GM23338 (cell line): ENCODE measurements at regions not wholly inside any gene's neighbourhood (a gene's known extent, or its start where the extent isn't known, plus 50 kb on each side); places are given as distances from the start of the nearest gene placed in this dataset.

Source experiments
- ATAC-seq: fragments of 200-7000 bp; cut with Tn5 transposase; 3 replicates; pipeline ENCODE4 v1.9.1; 2020
- DNase-seq: peaks from one replicate; pipeline ENCODE4 v3.0.0-alpha.2; 2015; ENCODE audit warnings: low spot score
- H2AFZ ChIP-seq: fragments of 200-600 bp; sonication (generic); 2 replicates; pipeline ENCODE4 v1.8.0; 2016; ENCODE audit warnings: antibody characterized with exemption, mild to moderate bottlenecking, moderate library complexity
- H3F3A ChIP-seq: fragments of 200-600 bp; sonication (generic); replicated peaks from 2 replicates; pipeline ENCODE4 v1.8.0; 2017; ENCODE audit warnings: antibody characterized with exemption, mixed run types, low read depth
- H3K27ac ChIP-seq: fragments of 200-600 bp; sonication (generic); 2 replicates; pipeline ENCODE4 v1.6.1; 2016; ENCODE audit warnings: low read depth
- H3K27me3 ChIP-seq: fragments of 200-600 bp; sonication (generic); 2 replicates; pipeline ENCODE4 v1.8.0; 2016; ENCODE audit warnings: mild to moderate bottlenecking, mixed run types, moderate library complexity; ENCODE audit not compliant: insufficient read depth
- H3K36me3 ChIP-seq: fragments of 200-600 bp; sonication (generic); 2 replicates; pipeline ENCODE4 v1.8.0; 2016; ENCODE audit warnings: mild to moderate bottlenecking; ENCODE audit not compliant: insufficient read depth
- H3K4me1 ChIP-seq: fragments of 200-600 bp; sonication (generic); 2 replicates; pipeline ENCODE4 v1.8.0; 2016; ENCODE audit warnings: mild to moderate bottlenecking, moderate library complexity; ENCODE audit not compliant: insufficient read depth
- H3K4me2 ChIP-seq: fragments of 200-600 bp; sonication (generic); 2 replicates; pipeline ENCODE4 v1.7.1; 2017; ENCODE audit warnings: mixed run types
- H3K4me3 ChIP-seq: fragments of 200-600 bp; sonication (generic); 2 replicates; pipeline ENCODE4 v1.6.1; 2016; ENCODE audit warnings: mixed run types
- H3K79me2 ChIP-seq: fragments of 200-600 bp; sonication (generic); replicated peaks from 2 replicates; pipeline ENCODE4 v1.8.0; 2017; ENCODE audit warnings: mild to moderate bottlenecking; ENCODE audit not compliant: insufficient read depth
- H3K9me2 ChIP-seq: fragments of 200-600 bp; sonication (generic); 2 replicates; pipeline ENCODE4 v1.8.0; 2017; ENCODE audit not compliant: insufficient read depth
- H4K20me1 ChIP-seq: fragments of 200-600 bp; sonication (generic); replicated peaks from 2 replicates; pipeline ENCODE4 v1.8.0; 2017; ENCODE audit warnings: mild to moderate bottlenecking; ENCODE audit not compliant: insufficient read depth
- H3K27ac Mint-ChIP-seq: 2 replicates; pipeline ENCODE4 v1.8.0; 2020; ENCODE audit warnings: inconsistent platforms, mild to moderate bottlenecking, moderate library complexity, mixed read lengths
- H3K27me3 Mint-ChIP-seq: 3 replicates; pipeline ENCODE4 v1.8.0; 2022; ENCODE audit warnings: low read depth, mild to moderate bottlenecking, moderate library complexity, mixed read lengths, inconsistent platforms; ENCODE audit not compliant: insufficient read depth, poor library complexity
- H3K36me3 Mint-ChIP-seq: 3 replicates; pipeline ENCODE4 v1.8.0; 2021; ENCODE audit warnings: low read depth, mild to moderate bottlenecking, inconsistent platforms, moderate library complexity, mixed read lengths
- H3K4me1 Mint-ChIP-seq: 3 replicates; pipeline ENCODE4 v1.8.0; 2020; ENCODE audit warnings: mild to moderate bottlenecking, inconsistent platforms, mixed read lengths
- H3K4me3 Mint-ChIP-seq: 3 replicates; pipeline ENCODE4 v1.8.0; 2021; ENCODE audit warnings: moderate library complexity, mild to moderate bottlenecking, inconsistent platforms, mixed read lengths
- H3K9me3 Mint-ChIP-seq: 3 replicates; pipeline ENCODE4 v1.8.0; 2020; ENCODE audit warnings: moderate library complexity, mild to moderate bottlenecking, inconsistent platforms, mixed read lengths
- CREB1 ChIP-seq: fragments of 250-450 bp; sonication (Bioruptor Pico); IDR thresholded peaks from 2 replicates; pipeline ENCODE4 v1.5.0; 2020; ENCODE audit warnings: low read depth, mild to moderate bottlenecking, moderate library complexity
- CTCF ChIP-seq, 2 experiments: fragments of 200-600 bp in 1 of 2; sonication (generic) in 1 of 2; conservative IDR thresholded peaks; 2 replicates each; pipeline versions ENCODE4 v1.5.1 to v1.6.1; 2016 to 2017; ENCODE audit warnings: antibody characterized with exemption in 2 of 2, low read depth in 2 of 2, mild to moderate bottlenecking in 2 of 2, moderate library complexity in 1 of 2
- EZH2 ChIP-seq: fragments of 200-600 bp; sonication (generic); IDR thresholded peaks from one replicate; pipeline ENCODE4 v1.8.0; 2017; ENCODE audit warnings: antibody characterized with exemption, mild to moderate bottlenecking, low read depth; ENCODE audit not compliant: unreplicated experiment
- NANOG ChIP-seq: IDR thresholded peaks from 2 replicates; pipeline ENCODE4 v1.6.1; 2016; ENCODE audit warnings: antibody characterized with exemption, borderline replicate concordance
- STAT1 ChIP-seq: IDR thresholded peaks from one replicate; pipeline ENCODE4 v1.6.1; 2016; ENCODE audit warnings: antibody characterized with exemption; ENCODE audit not compliant: unreplicated experiment
- TF ChIP-seq, protein P1 (sequence below): IDR thresholded peaks from 2 replicates; pipeline ENCODE4 v1.6.1; 2016; ENCODE audit warnings: antibody characterized with exemption
- TF ChIP-seq, protein P2 (sequence below): fragments of 250-450 bp; sonication (Bioruptor Pico); IDR thresholded peaks from 2 replicates; pipeline ENCODE4 v1.5.0; 2020; ENCODE audit warnings: mild to moderate bottlenecking, moderate library complexity

GRCh38 chr20:50242548-50242862 is 51.9 kb downstream of the CEBPB start:
- DNase-seq = no peak
- Histone ChIP-seq H4K20me1 (no peaks in the 10 kb centered on the region), H3K4me2 (no peak overlapping the region), H3K4me3 (no peak overlapping the region), H3K4me1 (no peaks in the 10 kb centered on the region), H3K9me2 (no peaks in the 10 kb centered on the region), H2AFZ (0 out of 2 replicates have a peak overlapping the region, but pooled peaks have one; percentile 32), H3K27ac (no peak overlapping the region), H3F3A (no peaks in the 10 kb centered on the region), H3K36me3 (no peaks in the 10 kb centered on the region), H3K79me2 (no peaks in the 10 kb centered on the region), H3K27me3 (no peaks in the 10 kb centered on the region)
- no peak for ATAC-seq
- no peak overlapping the region for H3K4me3 Mint-ChIP-seq
- H3K4me1 Mint-ChIP-seq = peaks cover 3% of the 10 kb centered on the region; the same call in 2 of the 3 replicates
- no peaks in the 10 kb centered on the region for H3K36me3 Mint-ChIP-seq
- TF ChIP-seq, protein P1, sequence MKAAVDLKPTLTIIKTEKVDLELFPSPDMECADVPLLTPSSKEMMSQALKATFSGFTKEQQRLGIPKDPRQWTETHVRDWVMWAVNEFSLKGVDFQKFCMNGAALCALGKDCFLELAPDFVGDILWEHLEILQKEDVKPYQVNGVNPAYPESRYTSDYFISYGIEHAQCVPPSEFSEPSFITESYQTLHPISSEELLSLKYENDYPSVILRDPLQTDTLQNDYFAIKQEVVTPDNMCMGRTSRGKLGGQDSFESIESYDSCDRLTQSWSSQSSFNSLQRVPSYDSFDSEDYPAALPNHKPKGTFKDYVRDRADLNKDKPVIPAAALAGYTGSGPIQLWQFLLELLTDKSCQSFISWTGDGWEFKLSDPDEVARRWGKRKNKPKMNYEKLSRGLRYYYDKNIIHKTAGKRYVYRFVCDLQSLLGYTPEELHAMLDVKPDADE = no peak
- TF ChIP-seq, protein P2, sequence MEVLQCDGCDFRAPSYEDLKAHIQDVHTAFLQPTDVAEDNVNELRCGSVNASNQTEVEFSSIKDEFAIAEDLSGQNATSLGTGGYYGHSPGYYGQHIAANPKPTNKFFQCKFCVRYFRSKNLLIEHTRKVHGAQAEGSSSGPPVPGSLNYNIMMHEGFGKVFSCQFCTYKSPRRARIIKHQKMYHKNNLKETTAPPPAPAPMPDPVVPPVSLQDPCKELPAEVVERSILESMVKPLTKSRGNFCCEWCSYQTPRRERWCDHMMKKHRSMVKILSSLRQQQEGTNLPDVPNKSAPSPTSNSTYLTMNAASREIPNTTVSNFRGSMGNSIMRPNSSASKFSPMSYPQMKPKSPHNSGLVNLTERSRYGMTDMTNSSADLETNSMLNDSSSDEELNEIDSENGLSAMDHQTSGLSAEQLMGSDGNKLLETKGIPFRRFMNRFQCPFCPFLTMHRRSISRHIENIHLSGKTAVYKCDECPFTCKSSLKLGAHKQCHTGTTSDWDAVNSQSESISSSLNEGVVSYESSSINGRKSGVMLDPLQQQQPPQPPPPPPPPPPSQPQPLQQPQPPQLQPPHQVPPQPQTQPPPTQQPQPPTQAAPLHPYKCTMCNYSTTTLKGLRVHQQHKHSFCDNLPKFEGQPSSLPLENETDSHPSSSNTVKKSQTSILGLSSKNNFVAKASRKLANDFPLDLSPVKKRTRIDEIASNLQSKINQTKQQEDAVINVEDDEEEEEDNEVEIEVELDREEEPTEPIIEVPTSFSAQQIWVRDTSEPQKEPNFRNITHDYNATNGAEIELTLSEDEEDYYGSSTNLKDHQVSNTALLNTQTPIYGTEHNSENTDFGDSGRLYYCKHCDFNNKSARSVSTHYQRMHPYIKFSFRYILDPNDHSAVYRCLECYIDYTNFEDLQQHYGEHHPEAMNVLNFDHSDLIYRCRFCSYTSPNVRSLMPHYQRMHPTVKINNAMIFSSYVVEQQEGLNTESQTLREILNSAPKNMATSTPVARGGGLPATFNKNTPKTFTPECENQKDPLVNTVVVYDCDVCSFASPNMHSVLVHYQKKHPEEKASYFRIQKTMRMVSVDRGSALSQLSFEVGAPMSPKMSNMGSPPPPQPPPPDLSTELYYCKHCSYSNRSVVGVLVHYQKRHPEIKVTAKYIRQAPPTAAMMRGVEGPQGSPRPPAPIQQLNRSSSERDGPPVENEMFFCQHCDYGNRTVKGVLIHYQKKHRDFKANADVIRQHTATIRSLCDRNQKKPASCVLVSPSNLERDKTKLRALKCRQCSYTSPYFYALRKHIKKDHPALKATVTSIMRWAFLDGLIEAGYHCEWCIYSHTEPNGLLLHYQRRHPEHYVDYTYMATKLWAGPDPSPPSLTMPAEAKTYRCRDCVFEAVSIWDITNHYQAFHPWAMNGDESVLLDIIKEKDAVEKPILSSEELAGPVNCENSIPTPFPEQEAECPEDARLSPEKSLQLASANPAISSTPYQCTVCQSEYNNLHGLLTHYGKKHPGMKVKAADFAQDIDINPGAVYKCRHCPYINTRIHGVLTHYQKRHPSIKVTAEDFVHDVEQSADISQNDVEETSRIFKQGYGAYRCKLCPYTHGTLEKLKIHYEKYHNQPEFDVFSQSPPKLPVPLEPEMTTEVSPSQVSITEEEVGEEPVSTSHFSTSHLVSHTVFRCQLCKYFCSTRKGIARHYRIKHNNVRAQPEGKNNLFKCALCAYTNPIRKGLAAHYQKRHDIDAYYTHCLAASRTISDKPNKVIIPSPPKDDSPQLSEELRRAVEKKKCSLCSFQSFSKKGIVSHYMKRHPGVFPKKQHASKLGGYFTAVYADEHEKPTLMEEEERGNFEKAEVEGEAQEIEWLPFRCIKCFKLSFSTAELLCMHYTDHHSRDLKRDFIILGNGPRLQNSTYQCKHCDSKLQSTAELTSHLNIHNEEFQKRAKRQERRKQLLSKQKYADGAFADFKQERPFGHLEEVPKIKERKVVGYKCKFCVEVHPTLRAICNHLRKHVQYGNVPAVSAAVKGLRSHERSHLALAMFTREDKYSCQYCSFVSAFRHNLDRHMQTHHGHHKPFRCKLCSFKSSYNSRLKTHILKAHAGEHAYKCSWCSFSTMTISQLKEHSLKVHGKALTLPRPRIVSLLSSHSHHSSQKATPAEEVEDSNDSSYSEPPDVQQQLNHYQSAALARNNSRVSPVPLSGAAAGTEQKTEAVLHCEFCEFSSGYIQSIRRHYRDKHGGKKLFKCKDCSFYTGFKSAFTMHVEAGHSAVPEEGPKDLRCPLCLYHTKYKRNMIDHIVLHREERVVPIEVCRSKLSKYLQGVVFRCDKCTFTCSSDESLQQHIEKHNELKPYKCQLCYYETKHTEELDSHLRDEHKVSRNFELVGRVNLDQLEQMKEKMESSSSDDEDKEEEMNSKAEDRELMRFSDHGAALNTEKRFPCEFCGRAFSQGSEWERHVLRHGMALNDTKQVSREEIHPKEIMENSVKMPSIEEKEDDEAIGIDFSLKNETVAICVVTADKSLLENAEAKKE = no peak
- TF ChIP-seq STAT1 = no peak
- no peak for TF ChIP-seq CTCF (conservative IDR thresholded peaks at IDR 0.05; ENCODE audit: low read depth in 2 of 2)
- TF ChIP-seq EZH2 = no peak
- no peak for TF ChIP-seq NANOG
- no peak for TF ChIP-seq CREB1
- H3K27me3 Mint-ChIP-seq = peaks cover 11% of the 10 kb centered on the region
- H3K27ac Mint-ChIP-seq = no peak overlapping the region
- H3K9me3 Mint-ChIP-seq = no peaks in the 10 kb centered on the region
